GM13977 (cell line): ENCODE measurements at regions not wholly inside any gene's neighbourhood (a gene's known extent, or its start where the extent isn't known, plus 50 kb on each side); places are given as distances from the start of the nearest gene placed in this dataset.

Experiments used
- DNase-seq: peaks from one replicate; pipeline ENCODE4 v3.0.0; 2012; ENCODE audit warnings: low spot score
- CTCF ChIP-seq: IDR thresholded peaks from 2 replicates; pipeline ENCODE4 v1.5.1; 2012; ENCODE audit warnings: mild to moderate bottlenecking, control low read depth; ENCODE audit not compliant: insufficient read depth; ENCODE audit errors: extremely low read depth, missing control alignments
- in situ Hi-C: fragments of 300-500 bp; cut with MboI; formaldehyde crosslinking; loops from one replicate; pipeline ENCODE4 v1.12.0; 2022; ENCODE audit warnings: low sequenced_read_pairs, low pct_unique_long_range_greater_than_20kb, mixed read lengths, inconsistent platforms; ENCODE audit not compliant: unreplicated experiment

DNA sequence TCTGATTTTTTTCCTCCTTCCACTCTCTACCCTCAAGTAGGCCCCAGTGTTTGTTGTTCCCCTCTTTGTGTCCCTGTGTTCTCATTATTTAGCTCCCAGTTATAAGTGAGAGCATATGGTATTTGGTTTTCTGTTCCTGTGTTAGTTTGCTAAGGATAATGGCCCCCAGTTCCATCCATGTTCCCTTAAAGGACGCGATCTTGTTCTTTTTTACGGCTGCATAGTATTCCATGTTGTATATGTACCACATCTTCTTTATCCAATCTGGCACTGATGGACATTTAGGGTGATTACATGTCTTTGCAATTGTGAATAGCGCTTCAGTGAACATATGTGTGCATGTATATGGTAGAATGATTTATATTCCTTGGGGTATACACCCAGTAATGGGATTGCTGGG lies 54.5 kb upstream of the BTC start:
- DNase-seq: no peak
- in situ Hi-C loops: no loop called here
- no peak for TF ChIP-seq CTCF

DNA sequence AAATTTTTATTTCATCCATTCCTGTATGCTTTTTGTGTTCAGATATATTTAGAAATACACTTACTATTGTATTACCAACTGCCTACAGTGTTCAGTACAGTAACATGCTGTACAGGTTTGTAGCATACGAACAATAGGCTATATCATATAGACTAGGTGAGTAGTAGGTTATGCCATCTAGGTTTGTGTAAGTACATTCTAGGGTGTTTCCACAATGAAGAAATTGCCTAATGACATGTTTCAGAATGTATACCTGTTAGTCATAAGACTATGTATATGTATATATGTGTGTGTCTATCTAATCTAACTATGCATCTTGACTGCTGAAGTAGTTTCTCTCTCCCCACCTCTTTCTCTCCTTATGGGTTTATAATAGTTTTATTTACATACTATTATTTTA lies 51.5 kb upstream of the BTC start:
- DNase-seq: no peak
- in situ Hi-C loops: no loop called here

More for the DNA sequence above, 51.5 kb upstream of the BTC start:
- no peak for TF ChIP-seq CTCF
